Limb (tissue), 2 donors: ENCODE measurements at regions not wholly inside any gene's neighbourhood (a gene's known extent, or its start where the extent isn't known, plus 50 kb on each side); places are given as distances from the start of the nearest gene placed in this dataset.

Experiments used
- DNase-seq, 2 donors: peaks; one replicate each; pipeline ENCODE4 v3.0.0-alpha.2; 2016; ENCODE audit errors: extremely low spot score in 2 of 2

GRCh38 chr14:104367866-104368750 lies 211.5 kb upstream of the C14orf180 start:
- DNase-seq, result peak in 1 of 2 donors; percentile 74

- no peak for DNase-seq
These were observed 210.8 kb upstream of the C14orf180 start for GRCh38 chr14:104368751-104369100.

- DNase-seq, result no peak
These were observed 210.4 kb upstream of the C14orf180 start for GRCh38 chr14:104369208-104369607.

- DNase-seq, result no peak
These were observed 209.2 kb upstream of the C14orf180 start for GRCh38 chr14:104370256-104370870.

GRCh38 chr14:104371031-104371430 lies 208.5 kb upstream of the C14orf180 start:
- DNase-seq, result no peak

- no peak for DNase-seq
These were observed 207.6 kb upstream of the C14orf180 start for GRCh38 chr14:104371917-104372316.

- no peak for DNase-seq
These were observed 207.0 kb upstream of the C14orf180 start for GRCh38 chr14:104372390-104373054.

GRCh38 chr14:104373055-104373854 lies 206.3 kb upstream of the C14orf180 start:
- no peak for DNase-seq

- no peak for DNase-seq
These were observed 205.5 kb upstream of the C14orf180 start for GRCh38 chr14:104373855-104374717.

- no peak for DNase-seq
These were observed 204.9 kb upstream of the C14orf180 start for GRCh38 chr14:104374718-104375080.

GRCh38 chr14:104375551-104376201 lies 203.9 kb upstream of the C14orf180 start:
- no peak for DNase-seq

- DNase-seq, result no peak
These were observed 203.1 kb upstream of the C14orf180 start for GRCh38 chr14:104376202-104377140.

GRCh38 chr14:104377256-104377655 lies 202.3 kb upstream of the C14orf180 start:
- DNase-seq, result no peak

- DNase-seq, result no peak
These were observed 200.9 kb upstream of the C14orf180 start for GRCh38 chr14:104378698-104379113.

GRCh38 chr14:104382361-104383087 lies 197.0 kb upstream of the C14orf180 start:
- DNase-seq, result no peak

GRCh38 chr14:104383088-104383995 lies 196.2 kb upstream of the C14orf180 start:
- peak; percentile 27 to 62 for DNase-seq
